Memory B cell (primary cell): ENCODE measurements at regions not wholly inside any gene's neighbourhood (a gene's known extent, or its start where the extent isn't known, plus 50 kb on each side); places are given as distances from the start of the nearest gene placed in this dataset.

Source experiments
- ATAC-seq: fragments of 150-1000 bp; cut with Tn5 transposase; 2 replicates; pipeline ENCODE4 v1.10.0; 2021; ENCODE audit warnings: low read depth, mild to moderate bottlenecking, moderate library complexity
- DNase-seq, 2 donors: peaks; one replicate each; pipeline ENCODE4 v3.0.0; 2022; ENCODE audit warnings: low spot score in 2 of 2
- H3K27ac Mint-ChIP-seq: one replicate; pipeline ENCODE4 v1.8.0; 2022; ENCODE audit warnings: mild to moderate bottlenecking, moderate library complexity, mixed read lengths
- H3K27me3 Mint-ChIP-seq: one replicate; pipeline ENCODE4 v1.8.0; 2022; ENCODE audit warnings: mixed read lengths
- H3K36me3 Mint-ChIP-seq: one replicate; pipeline ENCODE4 v1.8.0; 2022; ENCODE audit warnings: mild to moderate bottlenecking, mixed read lengths
- H3K4me1 Mint-ChIP-seq: one replicate; pipeline ENCODE4 v1.8.0; 2022; ENCODE audit warnings: mixed read lengths
- H3K4me3 Mint-ChIP-seq: one replicate; pipeline ENCODE4 v1.8.0; 2022; ENCODE audit warnings: mild to moderate bottlenecking, moderate library complexity, mixed read lengths
- H3K9me3 Mint-ChIP-seq: one replicate; pipeline ENCODE4 v1.8.0; 2022; ENCODE audit warnings: mixed read lengths

DNA sequence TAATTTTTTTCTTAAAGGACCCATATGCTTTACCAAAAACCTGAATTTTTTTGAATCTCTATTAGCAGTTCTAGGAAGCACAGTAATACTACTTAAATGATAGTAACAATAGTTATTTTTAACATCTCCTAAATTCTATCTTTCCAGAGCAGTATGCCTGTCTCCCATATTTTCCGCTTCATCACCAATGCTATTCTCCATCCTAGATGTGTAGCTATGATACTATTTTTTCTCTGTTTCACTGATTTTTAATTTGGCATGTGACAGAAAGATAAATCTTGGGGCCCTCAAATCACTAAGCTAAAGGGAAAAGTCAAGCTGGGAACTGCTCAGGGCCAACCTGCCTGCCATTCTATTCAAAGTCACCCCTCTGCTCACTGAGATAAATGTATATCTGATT, 102.3 kb upstream of the HMCN1 start:
- Mint-ChIP-seq H3K4me3 (no peak overlapping the region), H3K36me3 (peaks cover 10% of the 10 kb centered on the region), H3K27ac (no peak overlapping the region), H3K9me3 (peaks cover 8% of the 10 kb centered on the region), H3K4me1 (peaks cover 14% of the 10 kb centered on the region), H3K27me3 (no peaks in the 10 kb centered on the region)
- no peak for ATAC-seq
- DNase-seq = no peak

- Mint-ChIP-seq H3K36me3 (no peaks in the 10 kb centered on the region), H3K9me3 (no peaks in the 10 kb centered on the region), H3K27me3 (no peaks in the 10 kb centered on the region), H3K4me3 (no peak overlapping the region), H3K4me1 (peaks cover 4% of the 10 kb centered on the region), H3K27ac (peak overlapping the region; percentile 3)
- no peak for DNase-seq
- no peak for ATAC-seq
Measured at GRCh38 chr1:185627761-185628501, 106.3 kb upstream of the HMCN1 start.

DNA sequence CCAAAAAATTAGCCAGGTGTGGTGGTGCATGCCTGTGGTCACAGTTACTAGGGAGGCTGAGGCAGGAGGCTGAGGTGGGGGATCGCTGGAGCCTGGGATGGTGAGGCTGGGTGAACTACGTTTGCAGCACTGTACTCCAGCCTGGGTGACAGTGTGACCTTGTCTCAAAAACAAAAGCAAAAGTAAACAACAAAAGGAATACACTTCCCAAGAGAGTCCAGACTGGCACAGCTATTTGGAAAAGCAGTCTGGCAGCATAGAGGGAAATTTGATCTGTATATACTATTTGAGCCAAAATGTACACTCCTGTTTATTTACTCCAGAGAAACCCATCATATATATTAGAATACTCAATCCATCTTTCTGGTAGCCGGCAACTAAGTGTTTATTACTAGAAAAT, 107.0 kb upstream of the HMCN1 start:
- DNase-seq (no peak), ATAC-seq (no peak)
- Mint-ChIP-seq H3K9me3 (peaks cover 1% of the 10 kb centered on the region), H3K27ac (no peak overlapping the region), H3K36me3 (peaks cover 2% of the 10 kb centered on the region), H3K4me3 (no peak overlapping the region), H3K4me1 (no peaks in the 10 kb centered on the region), H3K27me3 (no peaks in the 10 kb centered on the region)

DNA sequence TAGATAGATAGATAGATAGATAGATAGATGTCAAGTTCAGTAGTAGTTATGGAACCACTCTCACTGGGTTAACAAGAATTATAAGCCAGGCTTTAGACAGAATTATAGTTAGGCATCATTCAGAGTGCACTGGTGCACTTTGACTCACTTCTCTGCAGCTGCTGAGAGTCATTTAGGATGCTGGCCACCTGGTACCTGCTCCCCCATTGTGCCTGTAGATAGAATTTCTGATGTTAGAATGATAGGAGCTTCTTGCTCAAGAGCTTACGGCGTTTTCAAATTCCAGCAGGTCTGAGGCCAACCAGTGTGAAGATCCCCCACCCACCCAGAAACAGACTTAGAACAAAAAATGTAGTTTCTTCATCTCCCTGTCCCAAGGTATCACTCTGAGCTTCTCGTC, 107.8 kb upstream of the HMCN1 start:
- H3K9me3 Mint-ChIP-seq = peaks cover 1% of the 10 kb centered on the region
- peaks cover 2% of the 10 kb centered on the region for H3K36me3 Mint-ChIP-seq
- no peaks in the 10 kb centered on the region for H3K4me1 Mint-ChIP-seq
- H3K4me3 Mint-ChIP-seq = no peak overlapping the region
- no peak for ATAC-seq
- no peak for DNase-seq
- H3K27me3 Mint-ChIP-seq = no peaks in the 10 kb centered on the region
- no peak overlapping the region for H3K27ac Mint-ChIP-seq

DNA sequence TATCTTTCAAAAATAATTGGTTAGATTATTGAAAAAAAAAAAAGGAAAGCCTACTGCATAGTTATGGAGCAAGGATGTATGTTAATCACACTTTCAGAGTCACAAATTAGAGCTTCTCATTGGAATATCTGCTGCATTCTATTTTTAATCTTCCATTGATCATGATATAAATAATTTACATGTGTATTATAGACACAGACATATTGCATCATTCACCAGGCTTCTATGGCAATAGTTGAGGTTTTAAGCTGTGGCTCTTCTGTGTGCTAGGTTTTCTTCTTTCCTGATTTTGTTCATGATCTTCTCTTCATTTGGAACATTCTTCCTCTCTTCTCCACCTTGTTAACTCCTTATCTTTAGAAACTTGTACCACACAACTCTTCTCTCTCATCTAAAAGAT, 123.2 kb upstream of the HMCN1 start:
- Mint-ChIP-seq H3K36me3 (peaks cover 4% of the 10 kb centered on the region), H3K9me3 (peaks cover 4% of the 10 kb centered on the region), H3K4me3 (no peak overlapping the region), H3K27me3 (no peaks in the 10 kb centered on the region), H3K4me1 (peaks cover 21% of the 10 kb centered on the region), H3K27ac (no peak overlapping the region)
- DNase-seq = no peak
- no peak for ATAC-seq

DNA sequence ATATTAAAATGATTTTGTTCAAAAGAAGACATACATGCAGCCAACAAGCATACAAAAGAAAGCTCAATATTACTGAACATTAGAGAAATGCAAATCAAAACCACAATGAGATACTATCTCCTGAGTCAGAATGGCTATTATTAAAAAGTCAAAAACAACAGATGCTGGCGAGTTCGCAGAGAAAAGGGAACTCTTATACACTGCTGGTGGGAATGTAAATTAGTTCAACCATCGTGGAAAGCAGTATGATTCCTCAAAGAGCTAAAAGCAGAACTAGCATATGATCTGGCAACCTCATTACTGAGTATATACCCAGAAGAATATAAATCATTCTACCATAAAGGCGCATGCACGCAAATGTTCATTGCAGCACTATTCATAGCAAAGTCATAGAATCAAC, 126.0 kb upstream of the HMCN1 start:
- Mint-ChIP-seq H3K27me3 (no peaks in the 10 kb centered on the region), H3K27ac (no peak overlapping the region), H3K9me3 (peaks cover 2% of the 10 kb centered on the region), H3K36me3 (no peaks in the 10 kb centered on the region), H3K4me3 (no peak overlapping the region), H3K4me1 (peaks cover 28% of the 10 kb centered on the region)
- DNase-seq = peak in 1 of 2 donors; percentile 42
- ATAC-seq = peak; percentile 74

DNA sequence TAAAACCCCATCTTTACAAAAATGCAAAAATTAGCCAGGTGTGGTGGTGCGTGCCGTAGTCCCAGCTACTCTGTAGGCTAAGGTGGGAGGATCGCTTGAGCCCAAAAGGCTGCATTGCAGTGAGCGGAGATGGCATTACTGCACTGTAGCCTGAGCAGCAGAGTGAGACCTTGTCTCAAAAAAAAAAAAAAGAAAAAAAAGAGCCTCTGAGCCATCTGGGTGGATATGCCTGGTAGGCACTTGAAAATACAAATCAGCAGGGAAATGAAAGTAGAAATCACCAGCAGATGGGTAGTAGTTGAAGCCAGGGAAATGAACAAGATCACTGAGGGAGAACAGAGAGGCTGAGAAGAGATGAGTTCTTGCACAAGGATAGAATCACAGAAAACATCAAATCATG, 131.0 kb upstream of the HMCN1 start:
- DNase-seq (peak; percentile 21 to 55), ATAC-seq (peak; percentile 85)
- H3K27ac Mint-ChIP-seq = no peak overlapping the region
- no peak overlapping the region for H3K4me3 Mint-ChIP-seq
- no peaks in the 10 kb centered on the region for H3K27me3 Mint-ChIP-seq
- no peaks in the 10 kb centered on the region for H3K36me3 Mint-ChIP-seq
- peaks cover 25% of the 10 kb centered on the region for H3K4me1 Mint-ChIP-seq
- no peaks in the 10 kb centered on the region for H3K9me3 Mint-ChIP-seq

GRCh38 chr1:185601189-185601588, 133.0 kb upstream of the HMCN1 start:
- ATAC-seq (no peak), DNase-seq (no peak)
- peaks cover 17% of the 10 kb centered on the region for H3K4me1 Mint-ChIP-seq
- H3K27ac Mint-ChIP-seq = no peak overlapping the region
- no peaks in the 10 kb centered on the region for H3K36me3 Mint-ChIP-seq
- H3K9me3 Mint-ChIP-seq = no peaks in the 10 kb centered on the region
- H3K4me3 Mint-ChIP-seq = no peak overlapping the region
- H3K27me3 Mint-ChIP-seq = no peaks in the 10 kb centered on the region

- Mint-ChIP-seq H3K27me3 (no peaks in the 10 kb centered on the region), H3K36me3 (no peaks in the 10 kb centered on the region), H3K4me3 (no peak overlapping the region), H3K4me1 (peaks cover 21% of the 10 kb centered on the region), H3K9me3 (no peaks in the 10 kb centered on the region), H3K27ac (no peak overlapping the region)
- DNase-seq (no peak), ATAC-seq (no peak)
Measured at GRCh38 chr1:185600641-185601040, 133.6 kb upstream of the HMCN1 start.

GRCh38 chr1:185598332-185598731, 135.9 kb upstream of the HMCN1 start:
- no peaks in the 10 kb centered on the region for H3K27me3 Mint-ChIP-seq
- peak overlapping the region; percentile 54 for H3K27ac Mint-ChIP-seq
- DNase-seq = no peak
- H3K36me3 Mint-ChIP-seq = no peaks in the 10 kb centered on the region
- H3K4me1 Mint-ChIP-seq = peaks cover 24% of the 10 kb centered on the region
- H3K4me3 Mint-ChIP-seq = peak overlapping the region; percentile 11
- ATAC-seq = peak; percentile 39
- H3K9me3 Mint-ChIP-seq = no peaks in the 10 kb centered on the region

GRCh38 chr1:185595835-185596667, 138.1 kb upstream of the HMCN1 start:
- Mint-ChIP-seq H3K4me1 (peaks cover 31% of the 10 kb centered on the region), H3K27me3 (no peaks in the 10 kb centered on the region), H3K4me3 (no peak overlapping the region), H3K36me3 (no peaks in the 10 kb centered on the region), H3K27ac (no peak overlapping the region), H3K9me3 (no peaks in the 10 kb centered on the region)
- DNase-seq = peak; percentile 52 to 53
- peak; percentile 76 for ATAC-seq

GRCh38 chr1:185594786-185595410, 139.3 kb upstream of the HMCN1 start:
- H3K27me3 Mint-ChIP-seq = no peaks in the 10 kb centered on the region
- H3K9me3 Mint-ChIP-seq = no peaks in the 10 kb centered on the region
- no peak overlapping the region for H3K27ac Mint-ChIP-seq
- ATAC-seq (no peak), DNase-seq (no peak)
- H3K36me3 Mint-ChIP-seq = no peaks in the 10 kb centered on the region
- H3K4me3 Mint-ChIP-seq = no peak overlapping the region
- peaks cover 29% of the 10 kb centered on the region for H3K4me1 Mint-ChIP-seq

GRCh38 chr1:185593271-185593670, 140.9 kb upstream of the HMCN1 start:
- Mint-ChIP-seq H3K4me1 (peaks cover 23% of the 10 kb centered on the region), H3K9me3 (no peaks in the 10 kb centered on the region), H3K4me3 (no peak overlapping the region), H3K36me3 (no peaks in the 10 kb centered on the region), H3K27ac (no peak overlapping the region), H3K27me3 (no peaks in the 10 kb centered on the region)
- DNase-seq = no peak
- no peak for ATAC-seq

GRCh38 chr1:185585770-185586169, 148.4 kb upstream of the HMCN1 start:
- Mint-ChIP-seq H3K27me3 (no peaks in the 10 kb centered on the region), H3K4me1 (no peaks in the 10 kb centered on the region), H3K9me3 (peaks cover 6% of the 10 kb centered on the region), H3K27ac (no peak overlapping the region), H3K4me3 (no peak overlapping the region), H3K36me3 (peaks cover 7% of the 10 kb centered on the region)
- ATAC-seq (no peak), DNase-seq (no peak)
